Fibroblast of skin of left quadriceps (primary cell): ENCODE measurements at regions not wholly inside any gene's neighbourhood (a gene's known extent, or its start where the extent isn't known, plus 50 kb on each side); places are given as distances from the start of the nearest gene placed in this dataset.
"Not testable (repeated sequence)": the region's sequence is repeated elsewhere in the genome, so short reads cannot be mapped to it uniquely, and the experiment has no call there.

Experiments used
- DNase-seq, 2 experiments: peaks; one replicate each; pipeline ENCODE4 v3.0.0-alpha.2; 2013; ENCODE audit warnings: low read depth in 2 of 2

GRCh38 chr1:245102149-245102548, 52.6 kb upstream of the KIF26B start:
- not testable (repeated sequence) for DNase-seq

- no peak for DNase-seq
Observed at GRCh38 chr1:245099401-245099800, 55.4 kb upstream of the KIF26B start.

- DNase-seq = no peak
Observed at GRCh38 chr1:245098924-245099323, 55.9 kb upstream of the KIF26B start.

GRCh38 chr1:245096311-245097066, 58.3 kb upstream of the KIF26B start:
- DNase-seq = no peak

GRCh38 chr1:245095903-245096302, 58.9 kb upstream of the KIF26B start:
- no peak for DNase-seq

- no peak for DNase-seq
Observed at GRCh38 chr1:245094954-245095353, 59.8 kb upstream of the KIF26B start.

- DNase-seq = no peak
Observed at GRCh38 chr1:245094092-245094491, 60.7 kb upstream of the KIF26B start.

GRCh38 chr1:245092638-245092976, 62.2 kb upstream of the KIF26B start:
- no peak for DNase-seq

GRCh38 chr1:245091818-245092637, 62.8 kb upstream of the KIF26B start:
- peak; percentile 78 to 80 for DNase-seq

GRCh38 chr1:245091171-245091621, 63.6 kb upstream of the KIF26B start:
- no peak for DNase-seq

GRCh38 chr1:245090491-245091090, 64.2 kb upstream of the KIF26B start:
- DNase-seq = no peak

GRCh38 chr1:245087723-245088122, 67.1 kb upstream of the KIF26B start:
- DNase-seq = no peak

- peak; percentile 42 to 50 for DNase-seq
Observed at GRCh38 chr1:245086389-245086969, 68.3 kb upstream of the KIF26B start.

- peak; percentile 86 to 89 for DNase-seq
Observed at GRCh38 chr1:245085508-245086095, 69.2 kb upstream of the KIF26B start.

GRCh38 chr1:245084551-245084950, 70.2 kb upstream of the KIF26B start:
- DNase-seq = no peak

- DNase-seq = peak in 1 of 2 experiments; percentile 34
Observed at GRCh38 chr1:245079021-245079609, 75.7 kb upstream of the KIF26B start.

GRCh38 chr1:245074898-245075297, 79.9 kb upstream of the KIF26B start:
- DNase-seq = no peak

- DNase-seq = peak in 1 of 2 experiments; percentile 11
Observed at GRCh38 chr1:245074232-245074747, 80.5 kb upstream of the KIF26B start.

- DNase-seq = no peak
Observed at GRCh38 chr1:245070836-245071615, 83.8 kb upstream of the KIF26B start.

GRCh38 chr1:245067257-245067656, 87.5 kb upstream of the KIF26B start:
- peak in 1 of 2 experiments; percentile 16 for DNase-seq
